ENCODE measurements at regions not wholly inside any gene's neighbourhood (a gene's known extent, or its start where the extent isn't known, plus 50 kb on each side); places are given as distances from the start of the nearest gene placed in this dataset.

DNA sequence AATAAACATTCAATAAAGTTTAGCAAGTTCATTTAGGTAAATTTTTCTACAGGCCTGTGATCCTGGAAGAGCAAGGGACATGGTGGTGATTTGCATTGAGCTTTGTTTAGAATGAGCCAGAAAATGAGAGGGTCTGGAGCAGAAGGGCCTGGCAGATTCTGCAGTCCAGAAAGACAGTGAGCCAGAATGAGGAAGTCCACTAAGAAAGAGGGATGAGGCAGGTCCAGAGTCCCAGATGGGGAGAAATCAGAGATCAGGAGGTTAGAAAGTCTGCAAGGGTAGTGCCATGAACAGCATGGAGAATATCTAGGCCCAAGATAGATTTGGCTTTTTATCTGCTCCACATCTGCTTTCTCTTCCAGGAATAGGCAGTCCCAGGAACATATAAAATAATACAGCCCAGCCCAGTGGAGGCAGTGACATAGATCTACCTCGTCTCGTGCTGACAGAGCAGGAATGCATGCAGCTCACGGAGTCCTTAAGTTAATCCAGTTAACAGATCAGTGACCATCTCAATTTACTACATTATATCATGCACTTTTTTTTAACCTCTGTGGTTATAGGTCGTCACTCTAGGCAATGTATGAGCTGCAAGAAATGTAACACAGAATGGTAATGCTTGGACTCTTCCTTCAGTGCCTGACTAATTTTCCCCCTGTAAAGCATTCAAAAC lies 429.0 kb downstream of the SUCLG1 start:
- TF ChIP-seq EGR1 (IDR thresholded peaks at IDR 0.05) (no peak), RAD21 (IDR thresholded peaks at IDR 0.05; ENCODE audit: low read depth) (no peak), ZBTB7A (IDR thresholded peaks at IDR 0.05; ENCODE audit: low read depth) (no peak), YY1 (IDR thresholded peaks at IDR 0.05; ENCODE audit: low read depth) (no peak), TAF1 (IDR thresholded peaks at IDR 0.05; ENCODE audit: low read depth) (no peak), CEBPB (IDR thresholded peaks at IDR 0.05) (no peak)
- TF ChIP-seq, protein P1, sequence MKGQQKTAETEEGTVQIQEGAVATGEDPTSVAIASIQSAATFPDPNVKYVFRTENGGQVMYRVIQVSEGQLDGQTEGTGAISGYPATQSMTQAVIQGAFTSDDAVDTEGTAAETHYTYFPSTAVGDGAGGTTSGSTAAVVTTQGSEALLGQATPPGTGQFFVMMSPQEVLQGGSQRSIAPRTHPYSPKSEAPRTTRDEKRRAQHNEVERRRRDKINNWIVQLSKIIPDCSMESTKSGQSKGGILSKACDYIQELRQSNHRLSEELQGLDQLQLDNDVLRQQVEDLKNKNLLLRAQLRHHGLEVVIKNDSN (IDR thresholded peaks at IDR 0.05): no peak
- TF ChIP-seq, protein P2, sequence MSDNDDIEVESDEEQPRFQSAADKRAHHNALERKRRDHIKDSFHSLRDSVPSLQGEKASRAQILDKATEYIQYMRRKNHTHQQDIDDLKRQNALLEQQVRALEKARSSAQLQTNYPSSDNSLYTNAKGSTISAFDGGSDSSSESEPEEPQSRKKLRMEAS (IDR thresholded peaks at IDR 0.05): no peak
- TF ChIP-seq, protein P3, sequence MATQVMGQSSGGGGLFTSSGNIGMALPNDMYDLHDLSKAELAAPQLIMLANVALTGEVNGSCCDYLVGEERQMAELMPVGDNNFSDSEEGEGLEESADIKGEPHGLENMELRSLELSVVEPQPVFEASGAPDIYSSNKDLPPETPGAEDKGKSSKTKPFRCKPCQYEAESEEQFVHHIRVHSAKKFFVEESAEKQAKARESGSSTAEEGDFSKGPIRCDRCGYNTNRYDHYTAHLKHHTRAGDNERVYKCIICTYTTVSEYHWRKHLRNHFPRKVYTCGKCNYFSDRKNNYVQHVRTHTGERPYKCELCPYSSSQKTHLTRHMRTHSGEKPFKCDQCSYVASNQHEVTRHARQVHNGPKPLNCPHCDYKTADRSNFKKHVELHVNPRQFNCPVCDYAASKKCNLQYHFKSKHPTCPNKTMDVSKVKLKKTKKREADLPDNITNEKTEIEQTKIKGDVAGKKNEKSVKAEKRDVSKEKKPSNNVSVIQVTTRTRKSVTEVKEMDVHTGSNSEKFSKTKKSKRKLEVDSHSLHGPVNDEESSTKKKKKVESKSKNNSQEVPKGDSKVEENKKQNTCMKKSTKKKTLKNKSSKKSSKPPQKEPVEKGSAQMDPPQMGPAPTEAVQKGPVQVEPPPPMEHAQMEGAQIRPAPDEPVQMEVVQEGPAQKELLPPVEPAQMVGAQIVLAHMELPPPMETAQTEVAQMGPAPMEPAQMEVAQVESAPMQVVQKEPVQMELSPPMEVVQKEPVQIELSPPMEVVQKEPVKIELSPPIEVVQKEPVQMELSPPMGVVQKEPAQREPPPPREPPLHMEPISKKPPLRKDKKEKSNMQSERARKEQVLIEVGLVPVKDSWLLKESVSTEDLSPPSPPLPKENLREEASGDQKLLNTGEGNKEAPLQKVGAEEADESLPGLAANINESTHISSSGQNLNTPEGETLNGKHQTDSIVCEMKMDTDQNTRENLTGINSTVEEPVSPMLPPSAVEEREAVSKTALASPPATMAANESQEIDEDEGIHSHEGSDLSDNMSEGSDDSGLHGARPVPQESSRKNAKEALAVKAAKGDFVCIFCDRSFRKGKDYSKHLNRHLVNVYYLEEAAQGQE (IDR thresholded peaks at IDR 0.05; ENCODE audit: low read depth): no peak
